HFF-Myc (cell line): ENCODE measurements at regions not wholly inside any gene's neighbourhood (a gene's known extent, or its start where the extent isn't known, plus 50 kb on each side); places are given as distances from the start of the nearest gene placed in this dataset.

Experiments
- DNase-seq: peaks from one replicate; pipeline ENCODE4 v3.0.0-alpha.2; 2011; ENCODE audit warnings: low read depth; ENCODE audit errors: extremely low read depth
- H3K4me3 ChIP-seq: replicated peaks from 2 replicates; pipeline ENCODE4 v1.5.1; 2011; ENCODE audit warnings: low read depth, mild to moderate bottlenecking, control low read depth, low read length
- CTCF ChIP-seq: IDR thresholded peaks from 2 replicates; pipeline ENCODE4 v1.5.1; 2012; ENCODE audit warnings: mild to moderate bottlenecking, low read depth, low read length, control low read depth; ENCODE audit errors: missing control alignments

- H3K4me3 ChIP-seq: no peak overlapping the region
Measured at GRCh38 chr5:52603778-52604554, 183.8 kb upstream of the ITGA1 start.

GRCh38 chr5:52605317-52606313, 182.1 kb upstream of the ITGA1 start:
- TF ChIP-seq CTCF: no peak
- no peak overlapping the region for H3K4me3 ChIP-seq
- no peak for DNase-seq

More at GRCh38 chr5:52603778-52604554, 183.8 kb upstream of the ITGA1 start:
- DNase-seq: no peak
- no peak for TF ChIP-seq CTCF

GRCh38 chr5:52607227-52607824, 180.4 kb upstream of the ITGA1 start:
- H3K4me3 ChIP-seq: no peak overlapping the region
- no peak for DNase-seq
- no peak for TF ChIP-seq CTCF

GRCh38 chr5:52620315-52620714, 167.4 kb upstream of the ITGA1 start:
- no peak overlapping the region for H3K4me3 ChIP-seq
- no peak for TF ChIP-seq CTCF
- no peak for DNase-seq

GRCh38 chr5:52623291-52623690, 164.4 kb upstream of the ITGA1 start:
- no peak for DNase-seq
- no peak overlapping the region for H3K4me3 ChIP-seq
- no peak for TF ChIP-seq CTCF

- no peak for DNase-seq
- H3K4me3 ChIP-seq: no peak overlapping the region
- no peak for TF ChIP-seq CTCF
Measured at GRCh38 chr5:52624291-52624690, 163.4 kb upstream of the ITGA1 start.
